ENCODE measurements at regions not wholly inside any gene's neighbourhood (a gene's known extent, or its start where the extent isn't known, plus 50 kb on each side); places are given as distances from the start of the nearest gene placed in this dataset.

- no peak for DNase-seq
Measured at GRCh38 chr5:143870362-143870761, 58.4 kb downstream of the HMHB1 start.

- DNase-seq: no peak
Measured at GRCh38 chr5:143870871-143871632, 59.1 kb downstream of the HMHB1 start.

GRCh38 chr5:143871672-143872071 lies 59.7 kb downstream of the HMHB1 start:
- no peak for DNase-seq

- no peak for DNase-seq
Measured at GRCh38 chr5:143874312-143874711, 62.4 kb downstream of the HMHB1 start.

GRCh38 chr5:143877196-143877595 lies 65.2 kb downstream of the HMHB1 start:
- no peak for DNase-seq

- no peak for DNase-seq
Measured at GRCh38 chr5:143878430-143878829, 66.5 kb downstream of the HMHB1 start.

- DNase-seq: no peak
Measured at GRCh38 chr5:143879646-143880045, 67.7 kb downstream of the HMHB1 start.

- no peak for DNase-seq
Measured at GRCh38 chr5:143880178-143880577, 68.2 kb downstream of the HMHB1 start.

GRCh38 chr5:143882520-143882919 lies 70.6 kb downstream of the HMHB1 start:
- no peak for DNase-seq

GRCh38 chr5:143886096-143886495 lies 74.1 kb downstream of the HMHB1 start:
- no peak for DNase-seq

- DNase-seq: no peak
Measured at GRCh38 chr5:143886651-143887638, 75.0 kb downstream of the HMHB1 start.

GRCh38 chr5:143887903-143888665 lies 76.1 kb downstream of the HMHB1 start:
- DNase-seq: no peak

- DNase-seq: no peak
Measured at GRCh38 chr5:143888912-143889311, 77.0 kb downstream of the HMHB1 start.

GRCh38 chr5:143889986-143890385 lies 78.0 kb downstream of the HMHB1 start:
- no peak for DNase-seq

GRCh38 chr5:143890487-143890886 lies 78.5 kb downstream of the HMHB1 start:
- no peak for DNase-seq

GRCh38 chr5:143892271-143892670 lies 80.3 kb downstream of the HMHB1 start:
- DNase-seq: no peak

GRCh38 chr5:143892908-143893307 lies 80.9 kb downstream of the HMHB1 start:
- DNase-seq: no peak

- no peak for DNase-seq
Measured at GRCh38 chr5:143893638-143894037, 81.7 kb downstream of the HMHB1 start.

GRCh38 chr5:143896516-143896915 lies 84.6 kb downstream of the HMHB1 start:
- DNase-seq: no peak

GRCh38 chr5:143896966-143897365 lies 85.0 kb downstream of the HMHB1 start:
- DNase-seq: no peak

GRCh38 chr5:143898381-143898780 lies 86.4 kb downstream of the HMHB1 start:
- peak in 1 of 5 experiments; percentile 63 for DNase-seq

- DNase-seq: peak in 1 of 5 experiments; percentile 60
Measured at GRCh38 chr5:143898916-143899591, 87.1 kb downstream of the HMHB1 start.
